HEK293T (cell line): ENCODE measurements at regions not wholly inside any gene's neighbourhood (a gene's known extent, or its start where the extent isn't known, plus 50 kb on each side); places are given as distances from the start of the nearest gene placed in this dataset.

Source experiments
- CTCF ChIA-PET: fragments of 350-600 bp; formaldehyde crosslinking; extraction: SDS; loops from one replicate; lab custom pipeline; 2021; ENCODE audit warnings: antibody characterized with exemption, inconsistent platforms; lab: Yijun Ruan, JAX
- POLR2A ChIA-PET: fragments of 350-600 bp; formaldehyde crosslinking; extraction: SDS; loops from one replicate; lab custom pipeline; 2020; ENCODE audit warnings: antibody characterized with exemption, inconsistent platforms; lab: Yijun Ruan, JAX
- DNase-seq: peaks from one replicate; pipeline ENCODE4 v3.0.0; 2012; ENCODE audit warnings: mixed read lengths; ENCODE audit errors: extremely low spot score
- ARNT ChIP-seq: fragments of 450-650 bp; IDR thresholded peaks from 2 replicates; pipeline ENCODE4 v1.6.1; 2017; ENCODE audit warnings: mild to moderate bottlenecking
- BHLHE40 ChIP-seq: fragments of 450-650 bp; IDR thresholded peaks from 2 replicates; pipeline ENCODE4 v1.6.1; 2016; ENCODE audit warnings: mild to moderate bottlenecking, moderate library complexity, borderline replicate concordance
- CTBP1 ChIP-seq: fragments of 450-650 bp; IDR thresholded peaks from 2 replicates; pipeline ENCODE4 v1.6.1; 2016; ENCODE audit warnings: borderline replicate concordance
- ELF4 ChIP-seq: fragments of 450-650 bp; IDR thresholded peaks from 2 replicates; pipeline ENCODE4 v1.6.1; 2017; ENCODE audit warnings: antibody characterized with exemption
- FOXA1 ChIP-seq: fragments of 450-650 bp; IDR thresholded peaks from 2 replicates; pipeline ENCODE4 v1.6.1; 2016; ENCODE audit warnings: mild to moderate bottlenecking
- FOXK2 ChIP-seq: fragments of 450-650 bp; IDR thresholded peaks from 2 replicates; pipeline ENCODE4 v1.6.1; 2016; ENCODE audit warnings: mild to moderate bottlenecking
- FOXM1 ChIP-seq: fragments of 450-650 bp; IDR thresholded peaks from 2 replicates; pipeline ENCODE4 v1.6.1; 2017; ENCODE audit warnings: mild to moderate bottlenecking, borderline replicate concordance
- HDGF ChIP-seq: fragments of 450-650 bp; IDR thresholded peaks from 2 replicates; pipeline ENCODE4 v1.6.1; 2017; ENCODE audit warnings: antibody characterized with exemption, borderline replicate concordance
- L3MBTL2 ChIP-seq: fragments of 450-650 bp; conservative IDR thresholded peaks from 2 replicates; pipeline ENCODE4 v1.6.1; 2016; ENCODE audit warnings: mild to moderate bottlenecking
- LEF1 ChIP-seq: fragments of 450-650 bp; IDR thresholded peaks from 2 replicates; pipeline ENCODE4 v1.6.1; 2017; ENCODE audit warnings: mild to moderate bottlenecking, borderline replicate concordance
- NFRKB ChIP-seq: fragments of 450-650 bp; IDR thresholded peaks from 2 replicates; pipeline ENCODE4 v1.6.1; 2016; ENCODE audit warnings: mild to moderate bottlenecking, moderate library complexity
- PKNOX1 ChIP-seq: fragments of 450-650 bp; IDR thresholded peaks from 2 replicates; pipeline ENCODE4 v1.6.1; 2016
- SP1 ChIP-seq: fragments of 450-650 bp; IDR thresholded peaks from 2 replicates; pipeline ENCODE4 v1.6.1; 2017
- SUZ12 ChIP-seq: fragments of 450-650 bp; IDR thresholded peaks from 2 replicates; pipeline ENCODE4 v1.6.1; 2016; ENCODE audit warnings: mild to moderate bottlenecking
- TARDBP ChIP-seq: fragments of 450-650 bp; IDR thresholded peaks from 2 replicates; pipeline ENCODE4 v1.6.1; 2016
- ZNF384 ChIP-seq: fragments of 450-650 bp; IDR thresholded peaks from 2 replicates; pipeline ENCODE4 v1.6.1; 2016

- ChIA-PET CTCF (no interaction called here), POLR2A (interaction anchor here (1.5 kb wide), 1 partner anchor 9 kb away, joined by 4 read pairs; no protein-coding TSS in a partner anchor)
- DNase-seq = no peak
- peak; percentile 50; the same call in 1 of the 2 replicates for TF ChIP-seq ARNT
- no peak for TF ChIP-seq HDGF
- TF ChIP-seq CTBP1 = no peak
- TF ChIP-seq ZNF384 = peak; percentile 80
Measured at GRCh38 chr1:81032374-81032773, 768.4 kb upstream of the ADGRL2 start.

- no peak for DNase-seq
- CTCF ChIA-PET = no interaction called here
- TF ChIP-seq PKNOX1 (peak; percentile 86), HDGF (no peak), ZNF384 (0 out of 2 replicates have a peak, but pooled peaks have one; percentile 13), CTBP1 (peak; percentile 33; the same call in 1 of the 2 replicates), SUZ12 (no peak)
- POLR2A ChIA-PET = no interaction called here
Measured at GRCh38 chr1:81030441-81030840, 770.3 kb upstream of the ADGRL2 start.

DNA sequence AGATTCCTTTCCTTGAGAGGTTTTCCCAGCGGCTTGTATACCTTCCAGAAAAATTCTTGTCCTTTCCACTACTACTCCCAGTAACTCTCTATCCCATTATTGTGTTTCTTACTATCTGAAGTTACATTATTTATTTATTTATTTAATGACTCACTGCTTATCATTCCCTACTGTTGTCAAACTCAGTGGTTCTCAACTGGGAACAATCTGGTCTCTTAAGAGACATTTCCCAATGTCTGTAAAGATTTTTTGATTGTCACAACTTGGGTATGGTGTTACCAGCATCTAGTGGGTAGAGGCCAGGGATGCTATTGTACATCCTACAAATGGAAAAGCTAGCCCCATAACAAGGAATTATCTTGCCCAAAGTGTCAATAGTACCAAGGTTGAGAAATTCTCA lies 771.5 kb upstream of the ADGRL2 start:
- POLR2A ChIA-PET = no interaction called here
- CTCF ChIA-PET = no interaction called here
- DNase-seq = no peak
- TF ChIP-seq LEF1 (no peak), ZNF384 (no peak), FOXM1 (no peak), FOXK2 (no peak), L3MBTL2 (no peak), SUZ12 (no peak), HDGF (no peak), TARDBP (no peak), ELF4 (no peak), PKNOX1 (no peak), SP1 (no peak), FOXA1 (no peak), BHLHE40 (no peak), CTBP1 (no peak), ARNT (no peak), NFRKB (no peak)

DNA sequence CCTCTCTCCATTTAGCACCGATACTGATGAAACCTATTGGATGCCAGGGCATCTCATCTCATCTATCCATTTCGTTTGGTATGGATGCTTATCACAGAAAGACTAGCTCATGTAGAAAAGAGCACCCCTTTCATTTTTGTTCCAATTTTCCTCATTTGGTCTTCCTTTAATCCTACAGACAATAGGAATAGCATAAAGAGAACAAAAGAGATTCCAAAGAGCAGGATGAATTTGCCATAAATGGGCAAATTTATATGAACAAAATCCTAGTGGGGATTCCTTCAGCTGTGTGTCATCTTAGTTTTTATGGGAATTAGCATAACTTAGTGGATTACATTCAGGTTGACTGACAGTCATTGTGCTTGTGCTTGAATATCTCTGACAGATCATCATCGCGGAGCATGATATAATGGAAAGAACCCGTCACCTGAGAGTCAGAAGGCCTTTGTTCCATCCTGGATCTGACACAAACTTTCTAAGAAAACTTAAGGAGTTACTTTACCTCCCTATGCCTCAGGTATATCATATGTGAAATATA lies 777.5 kb upstream of the ADGRL2 start:
- ChIA-PET CTCF (no interaction called here), POLR2A (interaction anchor here (1.5 kb wide), 1 partner anchor 10 kb away, joined by 4 read pairs; no protein-coding TSS in a partner anchor)
- DNase-seq = no peak
- TF ChIP-seq LEF1 (no peak), PKNOX1 (peak; percentile 80)

DNA sequence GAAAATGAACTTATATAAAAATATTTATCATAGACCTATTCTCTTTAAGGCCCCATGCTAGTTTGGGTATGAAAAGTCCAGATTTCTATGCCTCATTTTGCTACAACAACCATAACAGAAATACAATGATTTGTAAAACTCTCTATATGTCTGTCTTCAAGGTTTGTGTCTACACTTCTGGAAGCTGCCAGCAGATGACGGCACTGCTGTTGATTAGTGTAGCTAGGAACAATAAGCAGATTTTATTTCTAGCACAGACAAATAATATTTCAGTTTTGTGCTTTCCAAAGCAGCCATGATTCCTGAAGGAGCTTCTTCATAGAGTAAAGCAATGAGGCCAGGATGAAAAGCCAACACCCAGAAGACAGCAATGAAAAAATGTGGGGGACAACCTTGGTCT lies 779.6 kb upstream of the ADGRL2 start:
- TF ChIP-seq LEF1 (no peak), ZNF384 (no peak), FOXM1 (no peak), SUZ12 (no peak), FOXA1 (no peak), PKNOX1 (no peak), CTBP1 (no peak), TARDBP (no peak), HDGF (no peak), BHLHE40 (no peak), ELF4 (no peak), ARNT (no peak), SP1 (no peak), FOXK2 (no peak), NFRKB (no peak), L3MBTL2 (no peak)

DNA sequence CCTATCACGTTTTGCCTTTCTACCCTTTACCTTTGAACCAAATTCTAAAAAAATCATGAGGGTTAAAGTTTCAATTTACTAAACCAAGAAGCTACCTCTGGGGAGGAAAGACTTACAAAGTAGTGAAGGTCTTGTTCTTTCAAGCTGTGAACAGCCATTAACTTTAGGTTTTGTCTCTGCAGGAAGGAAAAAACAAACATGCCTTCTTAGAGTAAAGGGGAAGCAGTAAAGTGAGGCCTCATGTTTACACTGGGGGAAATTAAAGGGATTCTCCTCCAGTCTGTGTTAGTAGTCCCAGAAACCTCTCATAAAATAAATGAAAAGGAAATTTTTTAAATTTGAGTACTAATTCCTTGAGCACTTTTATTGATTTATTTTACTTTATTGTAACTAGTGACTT lies 780.2 kb upstream of the ADGRL2 start:
- no peak for DNase-seq
- TF ChIP-seq FOXA1 (peak; percentile 72), PKNOX1 (no peak)
- ChIA-PET POLR2A (no interaction called here), CTCF (interaction anchor here (0.7 kb wide), 1 partner anchor 23 kb away, joined by 3 read pairs; no protein-coding TSS in a partner anchor)

More for the DNA sequence above, 779.6 kb upstream of the ADGRL2 start:
- POLR2A ChIA-PET = no interaction called here
- no peak for DNase-seq
- CTCF ChIA-PET = interaction anchor here (0.6 to 0.8 kb wide), 2 partner anchors 22 to 814 kb away, joined by 3 read pairs; no protein-coding TSS in a partner anchor
